ENCODE measurements at regions not wholly inside any gene's neighbourhood (a gene's known extent, or its start where the extent isn't known, plus 50 kb on each side); places are given as distances from the start of the nearest gene placed in this dataset.
A peak's percentile ranks its signal among the peaks of the same experiment; 100 is the strongest.
"Not testable (repeated sequence)": the region's sequence is repeated elsewhere in the genome, so short reads cannot be mapped to it uniquely, and the experiment has no call there.

- H3K9me2 ChIP-seq (replicated peaks; ENCODE audit: insufficient read depth, low read length); H2AFZ ChIP-seq (ENCODE audit: low read length); DNase-seq; H3K4me1 ChIP-seq (ENCODE audit: low read length); H3K4me2 ChIP-seq (ENCODE audit: low read depth, low read length); H4K20me1 ChIP-seq (ENCODE audit: insufficient read depth, low read length); H3F3A ChIP-seq (ENCODE audit: insufficient read depth, low read length); H3K9me3 ChIP-seq (replicated peaks; ENCODE audit: insufficient read depth, low read length); H3K36me3 ChIP-seq (replicated peaks; ENCODE audit: insufficient read depth, low read length); H3K27me3 ChIP-seq (replicated peaks; ENCODE audit: insufficient read depth, low read length): not testable (repeated sequence)
- H3K9ac ChIP-seq (ENCODE audit: low read length): peak overlapping the region; percentile 60; the same call in 1 of the 2 replicates
- H3K4me3 ChIP-seq (ENCODE audit: low read length): peak overlapping the region; percentile 46; the same call in 1 of the 2 replicates
- peak overlapping the region; percentile 72; the same call in 1 of the 2 replicates for H3K27ac ChIP-seq (ENCODE audit: low read length)
- peaks cover 13% of the 10 kb centered on the region for H3K79me2 ChIP-seq (ENCODE audit: low read length)
These were observed 291.3 kb upstream of the PLGLB2 start for GRCh38 chr2:87456477-87457128.

- not testable (repeated sequence) for H3K27me3 ChIP-seq (replicated peaks; ENCODE audit: insufficient read depth, low read length); H3K9me3 ChIP-seq (replicated peaks; ENCODE audit: insufficient read depth, low read length); H2AFZ ChIP-seq (ENCODE audit: low read length); H3F3A ChIP-seq (ENCODE audit: insufficient read depth, low read length); H3K27ac ChIP-seq (ENCODE audit: low read length); H4K20me1 ChIP-seq (ENCODE audit: insufficient read depth, low read length); DNase-seq; H3K4me2 ChIP-seq (ENCODE audit: low read depth, low read length); H3K4me1 ChIP-seq (ENCODE audit: low read length); H3K9ac ChIP-seq (ENCODE audit: low read length); H3K4me3 ChIP-seq (ENCODE audit: low read length); H3K9me2 ChIP-seq (replicated peaks; ENCODE audit: insufficient read depth, low read length); H3K36me3 ChIP-seq (replicated peaks; ENCODE audit: insufficient read depth, low read length)
- H3K79me2 ChIP-seq (ENCODE audit: low read length): peaks cover 15% of the 10 kb centered on the region
These were observed 290.8 kb upstream of the PLGLB2 start for GRCh38 chr2:87457129-87457499.

GRCh38 chr2:87458938-87459337 is 288.9 kb upstream of the PLGLB2 start:
- peaks cover 26% of the 10 kb centered on the region for H3K79me2 ChIP-seq (ENCODE audit: low read length)
- H3K36me3 ChIP-seq (replicated peaks; ENCODE audit: insufficient read depth, low read length); H2AFZ ChIP-seq (ENCODE audit: low read length); H4K20me1 ChIP-seq (ENCODE audit: insufficient read depth, low read length); H3K27me3 ChIP-seq (replicated peaks; ENCODE audit: insufficient read depth, low read length); H3K4me3 ChIP-seq (ENCODE audit: low read length); DNase-seq; H3K9me3 ChIP-seq (replicated peaks; ENCODE audit: insufficient read depth, low read length); H3F3A ChIP-seq (ENCODE audit: insufficient read depth, low read length); H3K4me2 ChIP-seq (ENCODE audit: low read depth, low read length); H3K9ac ChIP-seq (ENCODE audit: low read length); H3K9me2 ChIP-seq (replicated peaks; ENCODE audit: insufficient read depth, low read length); H3K4me1 ChIP-seq (ENCODE audit: low read length); H3K27ac ChIP-seq (ENCODE audit: low read length): not testable (repeated sequence)

GRCh38 chr2:87460104-87460503 is 287.8 kb upstream of the PLGLB2 start:
- not testable (repeated sequence) for H2AFZ ChIP-seq (ENCODE audit: low read length); H4K20me1 ChIP-seq (ENCODE audit: insufficient read depth, low read length); H3K27me3 ChIP-seq (replicated peaks; ENCODE audit: insufficient read depth, low read length); H3K4me1 ChIP-seq (ENCODE audit: low read length); H3K4me3 ChIP-seq (ENCODE audit: low read length); H3K36me3 ChIP-seq (replicated peaks; ENCODE audit: insufficient read depth, low read length); H3K9ac ChIP-seq (ENCODE audit: low read length); H3F3A ChIP-seq (ENCODE audit: insufficient read depth, low read length); H3K27ac ChIP-seq (ENCODE audit: low read length); H3K9me3 ChIP-seq (replicated peaks; ENCODE audit: insufficient read depth, low read length); H3K4me2 ChIP-seq (ENCODE audit: low read depth, low read length); H3K9me2 ChIP-seq (replicated peaks; ENCODE audit: insufficient read depth, low read length); DNase-seq
- peaks cover 35% of the 10 kb centered on the region for H3K79me2 ChIP-seq (ENCODE audit: low read length)

- not testable (repeated sequence) for H3K36me3 ChIP-seq (replicated peaks; ENCODE audit: insufficient read depth, low read length); H3F3A ChIP-seq (ENCODE audit: insufficient read depth, low read length); H3K9me3 ChIP-seq (replicated peaks; ENCODE audit: insufficient read depth, low read length); H3K4me3 ChIP-seq (ENCODE audit: low read length); H3K9me2 ChIP-seq (replicated peaks; ENCODE audit: insufficient read depth, low read length); H3K27me3 ChIP-seq (replicated peaks; ENCODE audit: insufficient read depth, low read length); H3K4me2 ChIP-seq (ENCODE audit: low read depth, low read length); DNase-seq; H4K20me1 ChIP-seq (ENCODE audit: insufficient read depth, low read length); H3K9ac ChIP-seq (ENCODE audit: low read length); H2AFZ ChIP-seq (ENCODE audit: low read length); H3K4me1 ChIP-seq (ENCODE audit: low read length); H3K27ac ChIP-seq (ENCODE audit: low read length)
- H3K79me2 ChIP-seq (ENCODE audit: low read length): peaks cover 40% of the 10 kb centered on the region
These were observed 287.2 kb upstream of the PLGLB2 start for GRCh38 chr2:87460662-87461061.

GRCh38 chr2:87461671-87462070 is 286.2 kb upstream of the PLGLB2 start:
- H3K4me2 ChIP-seq (ENCODE audit: low read depth, low read length); H3K27ac ChIP-seq (ENCODE audit: low read length); H3K9me3 ChIP-seq (replicated peaks; ENCODE audit: insufficient read depth, low read length); H2AFZ ChIP-seq (ENCODE audit: low read length); DNase-seq; H3K36me3 ChIP-seq (replicated peaks; ENCODE audit: insufficient read depth, low read length); H3K4me3 ChIP-seq (ENCODE audit: low read length); H3F3A ChIP-seq (ENCODE audit: insufficient read depth, low read length); H4K20me1 ChIP-seq (ENCODE audit: insufficient read depth, low read length); H3K9me2 ChIP-seq (replicated peaks; ENCODE audit: insufficient read depth, low read length); H3K9ac ChIP-seq (ENCODE audit: low read length); H3K27me3 ChIP-seq (replicated peaks; ENCODE audit: insufficient read depth, low read length); H3K4me1 ChIP-seq (ENCODE audit: low read length): not testable (repeated sequence)
- peaks cover 50% of the 10 kb centered on the region for H3K79me2 ChIP-seq (ENCODE audit: low read length)

GRCh38 chr2:87464219-87464618 is 283.7 kb upstream of the PLGLB2 start:
- not testable (repeated sequence) for H4K20me1 ChIP-seq (ENCODE audit: insufficient read depth, low read length); DNase-seq; H3K36me3 ChIP-seq (replicated peaks; ENCODE audit: insufficient read depth, low read length); H2AFZ ChIP-seq (ENCODE audit: low read length); H3K4me2 ChIP-seq (ENCODE audit: low read depth, low read length); H3K9me3 ChIP-seq (replicated peaks; ENCODE audit: insufficient read depth, low read length); H3F3A ChIP-seq (ENCODE audit: insufficient read depth, low read length); H3K9ac ChIP-seq (ENCODE audit: low read length); H3K9me2 ChIP-seq (replicated peaks; ENCODE audit: insufficient read depth, low read length); H3K4me1 ChIP-seq (ENCODE audit: low read length); H3K4me3 ChIP-seq (ENCODE audit: low read length); H3K27me3 ChIP-seq (replicated peaks; ENCODE audit: insufficient read depth, low read length); H3K27ac ChIP-seq (ENCODE audit: low read length)
- H3K79me2 ChIP-seq (ENCODE audit: low read length): peaks cover 64% of the 10 kb centered on the region

- not testable (repeated sequence) for H3K9ac ChIP-seq (ENCODE audit: low read length); H3K9me2 ChIP-seq (replicated peaks; ENCODE audit: insufficient read depth, low read length)
- peaks cover 78% of the 10 kb centered on the region for H3K79me2 ChIP-seq (ENCODE audit: low read length)
These were observed 282.2 kb upstream of the PLGLB2 start for GRCh38 chr2:87465730-87466129.

More at GRCh38 chr2:87465730-87466129, 282.2 kb upstream of the PLGLB2 start:
- H3K36me3 ChIP-seq (replicated peaks; ENCODE audit: insufficient read depth, low read length); H3K9me3 ChIP-seq (replicated peaks; ENCODE audit: insufficient read depth, low read length); H2AFZ ChIP-seq (ENCODE audit: low read length); H3K4me2 ChIP-seq (ENCODE audit: low read depth, low read length); H3F3A ChIP-seq (ENCODE audit: insufficient read depth, low read length); H3K4me3 ChIP-seq (ENCODE audit: low read length); H4K20me1 ChIP-seq (ENCODE audit: insufficient read depth, low read length); H3K4me1 ChIP-seq (ENCODE audit: low read length); DNase-seq; H3K27me3 ChIP-seq (replicated peaks; ENCODE audit: insufficient read depth, low read length); H3K27ac ChIP-seq (ENCODE audit: low read length): not testable (repeated sequence)

Measured in MM.1S (cell line).